ENCODE measurements at regions not wholly inside any gene's neighbourhood (a gene's known extent, or its start where the extent isn't known, plus 50 kb on each side); places are given as distances from the start of the nearest gene placed in this dataset.

DNA sequence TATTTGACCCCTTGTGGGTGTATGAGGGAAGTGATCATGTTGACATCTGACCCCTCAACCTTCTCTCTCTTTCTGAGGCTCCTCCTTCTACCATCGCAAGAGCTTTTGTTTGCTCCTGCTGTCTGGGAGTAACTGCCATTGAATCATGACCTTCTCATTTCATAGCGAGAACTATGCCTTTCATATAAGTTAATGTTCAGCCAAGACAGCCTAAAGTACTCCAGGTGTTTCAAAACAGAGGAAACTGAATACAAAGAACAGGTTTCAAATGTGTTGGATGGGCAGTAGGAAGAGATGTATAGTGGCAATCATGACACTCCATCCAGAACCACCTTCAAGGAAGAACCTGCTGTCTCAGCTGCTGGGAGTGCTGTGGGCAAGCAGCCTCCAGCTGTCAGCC lies 403.1 kb downstream of the MID1IP1 start:
- H3K4me3 ChIP-seq (ENCODE audit: low read depth, low read length): no peak overlapping the region
- TF ChIP-seq, protein P1, sequence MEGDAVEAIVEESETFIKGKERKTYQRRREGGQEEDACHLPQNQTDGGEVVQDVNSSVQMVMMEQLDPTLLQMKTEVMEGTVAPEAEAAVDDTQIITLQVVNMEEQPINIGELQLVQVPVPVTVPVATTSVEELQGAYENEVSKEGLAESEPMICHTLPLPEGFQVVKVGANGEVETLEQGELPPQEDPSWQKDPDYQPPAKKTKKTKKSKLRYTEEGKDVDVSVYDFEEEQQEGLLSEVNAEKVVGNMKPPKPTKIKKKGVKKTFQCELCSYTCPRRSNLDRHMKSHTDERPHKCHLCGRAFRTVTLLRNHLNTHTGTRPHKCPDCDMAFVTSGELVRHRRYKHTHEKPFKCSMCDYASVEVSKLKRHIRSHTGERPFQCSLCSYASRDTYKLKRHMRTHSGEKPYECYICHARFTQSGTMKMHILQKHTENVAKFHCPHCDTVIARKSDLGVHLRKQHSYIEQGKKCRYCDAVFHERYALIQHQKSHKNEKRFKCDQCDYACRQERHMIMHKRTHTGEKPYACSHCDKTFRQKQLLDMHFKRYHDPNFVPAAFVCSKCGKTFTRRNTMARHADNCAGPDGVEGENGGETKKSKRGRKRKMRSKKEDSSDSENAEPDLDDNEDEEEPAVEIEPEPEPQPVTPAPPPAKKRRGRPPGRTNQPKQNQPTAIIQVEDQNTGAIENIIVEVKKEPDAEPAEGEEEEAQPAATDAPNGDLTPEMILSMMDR (IDR thresholded peaks at IDR 0.05; ENCODE audit: insufficient read depth, low read length, missing control alignments): no peak
- DNase-seq (ENCODE audit: low read depth, low spot score): no peak
- POLR2A ChIA-PET: no interaction called here
- CTCF ChIA-PET: no interaction called here

DNA sequence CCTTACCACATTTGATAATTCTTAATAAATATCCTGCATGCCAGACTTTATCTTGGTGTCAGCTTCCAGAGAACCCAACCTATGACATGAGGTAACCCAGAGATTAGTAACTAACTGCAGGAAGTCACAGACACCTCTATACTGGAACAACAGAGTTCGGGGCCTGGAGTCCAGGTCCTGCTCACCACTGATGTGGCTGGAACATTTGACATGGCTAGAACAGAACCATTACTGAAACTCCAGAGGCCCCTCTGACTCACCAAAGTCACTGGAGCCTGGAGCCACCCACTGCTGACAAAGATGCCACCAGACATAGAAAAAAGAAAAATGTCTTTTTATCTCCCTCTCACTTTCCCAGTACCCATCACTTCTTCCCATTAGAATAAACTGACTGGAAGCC lies 403.7 kb downstream of the MID1IP1 start:
- POLR2A ChIA-PET: no interaction called here
- TF ChIP-seq, protein P1 (IDR thresholded peaks at IDR 0.05; ENCODE audit: insufficient read depth, low read length, missing control alignments): no peak
- no peak overlapping the region for H3K4me3 ChIP-seq (ENCODE audit: low read depth, low read length)
- DNase-seq (ENCODE audit: low read depth, low spot score): no peak
- CTCF ChIA-PET: no interaction called here

DNA sequence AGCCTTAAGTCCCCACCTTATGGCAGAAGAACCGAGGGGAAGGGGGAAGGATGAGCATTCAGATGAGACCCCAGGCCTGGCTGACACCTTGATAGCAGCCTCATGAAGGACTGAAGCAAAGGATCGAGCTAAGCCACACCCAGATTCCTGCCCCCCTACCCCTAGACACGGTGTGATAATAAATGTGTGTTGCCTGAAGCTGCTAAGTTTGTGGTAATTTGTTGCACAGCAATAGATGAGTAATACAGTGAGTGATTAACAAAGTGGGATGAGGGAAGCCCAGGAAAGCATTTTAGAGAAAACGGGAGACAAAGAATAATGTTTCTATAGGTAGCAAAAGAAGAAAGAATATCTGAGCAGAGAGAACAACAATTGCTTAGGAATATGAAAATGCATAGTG lies 404.2 kb downstream of the MID1IP1 start:
- no peak for DNase-seq (ENCODE audit: low read depth, low spot score)
- ChIA-PET POLR2A (no interaction called here), CTCF (no interaction called here)
- TF ChIP-seq, protein P1 (IDR thresholded peaks at IDR 0.05; ENCODE audit: insufficient read depth, low read length, missing control alignments): no peak
- no peak overlapping the region for H3K4me3 ChIP-seq (ENCODE audit: low read depth, low read length)

DNA sequence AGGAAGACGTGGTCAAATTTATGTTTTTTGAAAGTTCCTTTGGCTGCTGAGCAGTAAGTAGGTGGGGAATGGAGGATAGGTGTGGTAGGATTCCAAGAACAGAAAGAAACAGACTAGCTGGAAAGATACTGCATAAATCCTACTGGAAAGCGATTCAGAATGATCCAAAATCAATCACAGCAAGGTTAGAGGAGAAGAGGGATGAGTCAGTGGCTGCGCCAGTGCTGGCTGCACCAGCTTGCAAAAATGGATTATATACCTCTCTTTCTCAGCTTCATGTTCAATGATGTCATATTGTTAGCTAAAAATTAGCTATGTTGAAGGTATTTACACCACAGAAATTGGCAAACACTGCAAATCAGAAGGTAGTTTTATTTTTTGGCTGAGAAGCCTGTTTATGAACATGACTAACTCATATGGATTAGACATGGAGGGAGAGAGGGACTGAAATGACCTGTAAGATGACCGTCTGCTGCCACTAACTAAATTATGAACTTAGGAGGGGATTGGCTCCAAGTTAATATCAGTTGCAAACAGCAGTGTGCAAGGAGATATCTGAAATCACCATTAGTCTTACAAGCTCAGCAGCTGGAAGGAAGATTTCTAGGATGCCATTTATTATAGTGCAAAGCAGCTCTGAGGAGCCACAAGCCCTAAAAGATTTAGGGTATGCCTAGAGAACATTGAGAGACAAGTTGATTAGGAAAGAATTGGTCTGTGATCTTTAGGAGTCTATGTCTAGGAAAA lies 405.3 kb downstream of the MID1IP1 start:
- ChIA-PET POLR2A (no interaction called here), CTCF (no interaction called here)
- no peak for DNase-seq (ENCODE audit: low read depth, low spot score)
- H3K4me3 ChIP-seq (ENCODE audit: low read depth, low read length): no peak overlapping the region
- TF ChIP-seq, protein P1 (IDR thresholded peaks at IDR 0.05; ENCODE audit: insufficient read depth, low read length, missing control alignments): no peak

DNA sequence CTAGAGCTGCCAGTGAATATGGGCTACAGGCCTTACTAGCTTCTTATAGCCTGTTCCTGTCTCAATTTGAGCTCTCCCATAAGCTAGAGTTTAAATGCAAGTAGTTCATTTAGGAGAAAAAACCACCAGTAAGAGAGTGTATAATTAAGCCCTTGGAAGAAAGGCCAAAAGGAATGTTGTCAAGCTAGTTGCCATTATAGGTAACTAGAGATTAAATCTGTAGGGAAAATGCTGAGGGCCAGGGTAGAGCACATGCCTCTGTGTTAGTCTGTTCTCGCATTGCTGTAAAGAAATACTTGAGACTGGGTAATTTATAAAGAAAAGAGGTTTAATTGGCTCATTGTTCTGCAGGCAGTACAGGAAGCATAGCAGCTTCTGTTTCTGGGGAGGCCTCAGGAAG lies 410.2 kb downstream of the MID1IP1 start:
- TF ChIP-seq, protein P1 (IDR thresholded peaks at IDR 0.05; ENCODE audit: insufficient read depth, low read length, missing control alignments): no peak
- ChIA-PET POLR2A (no interaction called here), CTCF (no interaction called here)
- no peak for DNase-seq (ENCODE audit: low read depth, low spot score)
- H3K4me3 ChIP-seq (ENCODE audit: low read depth, low read length): no peak overlapping the region

DNA sequence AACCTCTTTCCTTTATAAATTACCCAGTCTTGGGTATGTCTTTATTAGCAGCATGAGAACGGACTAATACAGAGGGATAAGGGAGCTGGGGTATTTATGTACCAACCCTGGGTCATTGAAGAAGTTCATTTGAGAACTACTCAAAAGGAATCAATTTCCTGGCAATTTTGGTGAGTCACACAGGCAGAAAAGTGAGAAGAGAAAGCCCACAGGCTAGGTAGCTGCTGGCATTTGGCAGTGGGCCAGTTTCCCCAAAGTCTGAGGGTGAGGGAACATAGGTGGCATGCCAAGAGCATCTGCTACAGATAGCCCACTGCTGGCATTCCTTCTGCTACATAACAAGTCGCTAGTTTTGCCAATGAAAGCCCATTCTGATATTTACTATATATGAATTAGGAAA lies 411.2 kb downstream of the MID1IP1 start:
- POLR2A ChIA-PET: no interaction called here
- CTCF ChIA-PET: no interaction called here
- TF ChIP-seq, protein P1 (IDR thresholded peaks at IDR 0.05; ENCODE audit: insufficient read depth, low read length, missing control alignments): no peak
- H3K4me3 ChIP-seq (ENCODE audit: low read depth, low read length): no peak overlapping the region
- no peak for DNase-seq (ENCODE audit: low read depth, low spot score)
